ENCODE measurements at regions not wholly inside any gene's neighbourhood (a gene's known extent, or its start where the extent isn't known, plus 50 kb on each side); places are given as distances from the start of the nearest gene placed in this dataset.

DNA sequence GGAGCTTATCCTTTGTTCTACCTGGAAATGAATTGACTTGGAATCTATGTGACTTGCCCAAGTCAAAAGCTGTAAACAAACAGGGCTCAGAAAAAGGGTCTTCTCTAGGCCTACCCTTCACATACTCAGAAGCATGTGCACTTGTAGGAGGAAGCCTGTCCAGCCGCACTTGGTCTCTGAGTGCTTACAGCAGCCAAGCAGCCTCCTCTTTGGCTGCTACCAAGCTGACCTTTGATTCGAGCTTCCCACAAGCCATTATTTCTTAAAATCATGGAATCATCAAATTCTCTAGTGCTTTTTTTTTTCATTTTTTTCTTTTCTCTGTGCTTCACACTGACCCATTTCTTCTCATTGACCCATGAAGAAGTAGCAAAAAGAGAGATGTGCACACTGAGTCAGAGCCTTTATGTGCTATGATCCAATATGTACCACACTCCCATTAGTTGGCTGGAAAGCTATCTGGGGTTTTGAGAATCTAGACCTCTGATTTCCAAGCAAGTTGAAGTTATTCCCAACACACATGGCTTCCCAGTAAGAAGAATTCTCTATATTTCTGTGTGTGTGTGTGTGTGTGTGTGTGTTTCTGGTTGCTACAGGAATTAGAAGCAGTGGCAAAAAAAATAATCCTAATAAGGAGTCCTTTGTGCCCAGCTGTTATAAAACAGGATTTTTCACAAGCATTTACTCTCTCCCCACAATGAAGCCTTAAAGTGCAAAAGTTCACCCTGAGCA, 550.3 kb upstream of the TNP1 start:
- Histone ChIP-seq H4K91ac (ENCODE audit: low read depth, low read length, poor library complexity) (no peak overlapping the region), H3K9me3 (replicated peaks in 1 of 2; ENCODE audit: control insufficient read depth in 2 of 2, insufficient read depth in 1 of 2, low read depth in 1 of 2, low read length in 2 of 2) (peaks cover 0 to 2% of the 10 kb centered on the region in 2 donors), H3K18ac (ENCODE audit: low read length) (no peak overlapping the region), H2BK5ac (ENCODE audit: low read length) (no peak overlapping the region), H2BK12ac (ENCODE audit: low read length) (no peak overlapping the region), H4K8ac (ENCODE audit: low read depth, low read length) (no peak overlapping the region), H2AK5ac (ENCODE audit: low read depth, low read length) (no peak overlapping the region), H2BK120ac (ENCODE audit: low read depth, low read length) (no peak overlapping the region), H2BK15ac (ENCODE audit: low read length) (no peak overlapping the region), H3K4me2 (ENCODE audit: insufficient read depth, low read length, poor library complexity, severe bottlenecking) (no peak overlapping the region), H3K36me3 (replicated peaks in 1 of 2; ENCODE audit: control insufficient read depth in 2 of 2, insufficient read depth in 2 of 2, low read length in 2 of 2) (no peaks in the 10 kb centered on the region), H3K9ac (ENCODE audit: low read depth, low read length, poor library complexity) (no peak overlapping the region), H3K4me1 (ENCODE audit: control insufficient read depth in 2 of 2, insufficient read depth in 1 of 2, low read depth in 1 of 2, low read length in 2 of 2) (no peaks in the 10 kb centered on the region), H3K79me1 (ENCODE audit: low read depth, low read length) (no peaks in the 10 kb centered on the region), H3K27ac (replicated peaks; ENCODE audit: low read length) (no peak overlapping the region), H3K23ac (ENCODE audit: low read depth, low read length, poor library complexity) (no peak overlapping the region), H3K4ac (ENCODE audit: low read length) (no peak overlapping the region), H2AFZ (ENCODE audit: low read length) (peak overlapping the region; percentile 43), H3K4me3 (ENCODE audit: low read length in 2 of 2) (no peak overlapping the region), H3K14ac (ENCODE audit: low read length) (no peak overlapping the region), H3K27me3 (ENCODE audit: control insufficient read depth in 3 of 3, insufficient read depth in 3 of 3, low read depth in 1 of 3, low read length in 3 of 3) (no peaks in the 10 kb centered on the region)
- no peak for DNase-seq (ENCODE audit: low spot score)
- no CpG with 5 or more reads among the region's 2 CpGs for WGBS, 2 donors (ENCODE audit: extremely low coverage in 2 of 2, insufficient read length in 2 of 2, insufficient replicate concordance in 1 of 2)

DNA sequence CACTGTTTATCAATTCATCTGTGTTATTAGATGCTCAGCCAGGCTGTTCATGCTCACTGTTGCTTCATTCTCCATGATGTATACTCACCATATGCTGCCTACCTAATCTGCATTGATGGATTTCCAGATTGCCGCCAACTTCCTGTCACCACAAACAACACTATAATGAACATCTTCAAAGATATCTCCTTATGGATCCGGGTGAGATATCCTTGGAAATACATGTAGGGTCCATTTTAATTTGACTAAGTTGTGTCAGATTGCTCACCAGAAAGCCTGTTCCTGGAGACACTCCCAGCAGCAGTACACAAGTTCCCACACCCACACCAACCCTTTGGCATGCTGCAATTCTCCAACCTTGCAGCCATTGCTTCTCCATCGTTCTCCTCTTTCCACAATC, 547.5 kb upstream of the TNP1 start:
- Histone ChIP-seq H2BK120ac (ENCODE audit: low read depth, low read length) (no peak overlapping the region), H4K91ac (ENCODE audit: low read depth, low read length, poor library complexity) (no peak overlapping the region), H3K4me1 (ENCODE audit: control insufficient read depth in 2 of 2, insufficient read depth in 1 of 2, low read depth in 1 of 2, low read length in 2 of 2) (peaks cover 0 to 3% of the 10 kb centered on the region in 2 donors), H3K4me2 (ENCODE audit: insufficient read depth, low read length, poor library complexity, severe bottlenecking) (no peak overlapping the region), H3K79me1 (ENCODE audit: low read depth, low read length) (no peaks in the 10 kb centered on the region), H2BK15ac (ENCODE audit: low read length) (no peak overlapping the region), H2BK5ac (ENCODE audit: low read length) (no peak overlapping the region), H3K36me3 (replicated peaks in 1 of 2; ENCODE audit: control insufficient read depth in 2 of 2, insufficient read depth in 2 of 2, low read length in 2 of 2) (no peaks in the 10 kb centered on the region), H3K4ac (ENCODE audit: low read length) (no peak overlapping the region), H3K4me3 (ENCODE audit: low read length in 2 of 2) (no peak overlapping the region), H3K23ac (ENCODE audit: low read depth, low read length, poor library complexity) (no peak overlapping the region), H2BK12ac (ENCODE audit: low read length) (no peak overlapping the region), H3K9ac (ENCODE audit: low read depth, low read length, poor library complexity) (no peak overlapping the region), H4K8ac (ENCODE audit: low read depth, low read length) (no peak overlapping the region), H3K27me3 (ENCODE audit: control insufficient read depth in 3 of 3, insufficient read depth in 3 of 3, low read depth in 1 of 3, low read length in 3 of 3) (no peaks in the 10 kb centered on the region), H3K18ac (ENCODE audit: low read length) (no peak overlapping the region), H3K27ac (replicated peaks; ENCODE audit: low read length) (no peak overlapping the region), H2AK5ac (ENCODE audit: low read depth, low read length) (no peak overlapping the region), H3K14ac (ENCODE audit: low read length) (no peak overlapping the region), H2AFZ (ENCODE audit: low read length) (no peak overlapping the region), H3K9me3 (replicated peaks in 1 of 2; ENCODE audit: control insufficient read depth in 2 of 2, insufficient read depth in 1 of 2, low read depth in 1 of 2, low read length in 2 of 2) (peaks cover 0 to 2% of the 10 kb centered on the region in 2 donors)
- DNase-seq (ENCODE audit: low spot score), result no peak
- no CpG with 5 or more reads among the region's 3 CpGs for WGBS, 2 donors (ENCODE audit: extremely low coverage in 2 of 2, insufficient read length in 2 of 2, insufficient replicate concordance in 1 of 2)

DNA sequence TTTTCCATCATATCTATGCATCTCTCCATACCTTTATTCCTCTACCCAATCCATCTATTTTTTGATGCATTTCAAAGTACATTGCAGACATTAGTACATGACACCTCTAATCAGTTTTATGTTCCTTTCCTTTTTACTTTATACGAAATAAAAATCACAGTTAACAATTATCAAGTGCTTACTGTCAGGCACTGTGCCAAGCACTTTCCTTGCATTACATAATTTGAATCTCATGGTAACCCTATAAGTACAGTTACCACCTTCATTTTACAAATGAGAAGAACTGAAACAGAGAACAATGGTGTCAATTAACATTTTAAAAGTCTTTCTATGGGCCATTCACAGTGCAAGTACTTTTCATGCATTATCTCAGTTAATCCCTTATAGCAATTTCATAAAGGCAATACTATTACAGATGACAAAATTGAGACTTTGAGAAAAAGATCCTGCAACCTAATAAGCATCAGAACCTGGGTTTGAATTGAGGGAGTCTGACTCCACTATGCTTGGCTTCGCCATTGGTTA, 544.4 kb upstream of the TNP1 start:
- DNase-seq (ENCODE audit: low spot score), result no peak
- H3K36me3 ChIP-seq (replicated peaks in 1 of 2; ENCODE audit: control insufficient read depth in 2 of 2, insufficient read depth in 2 of 2, low read length in 2 of 2), result no peaks in the 10 kb centered on the region
- no peak overlapping the region for H4K8ac ChIP-seq (ENCODE audit: low read depth, low read length)
- H3K23ac ChIP-seq (ENCODE audit: low read depth, low read length, poor library complexity), result no peak overlapping the region
- no peak overlapping the region for H3K9ac ChIP-seq (ENCODE audit: low read depth, low read length, poor library complexity)
- H3K4me1 ChIP-seq (ENCODE audit: control insufficient read depth in 2 of 2, insufficient read depth in 1 of 2, low read depth in 1 of 2, low read length in 2 of 2), result peaks cover 0 to 3% of the 10 kb centered on the region in 2 donors
- H2BK120ac ChIP-seq (ENCODE audit: low read depth, low read length), result no peak overlapping the region
- no peak overlapping the region for H3K4me2 ChIP-seq (ENCODE audit: insufficient read depth, low read length, poor library complexity, severe bottlenecking)
- peaks cover 0 to 2% of the 10 kb centered on the region in 2 donors for H3K9me3 ChIP-seq (replicated peaks in 1 of 2; ENCODE audit: control insufficient read depth in 2 of 2, insufficient read depth in 1 of 2, low read depth in 1 of 2, low read length in 2 of 2)
- no peak overlapping the region for H2AK5ac ChIP-seq (ENCODE audit: low read depth, low read length)
- no peak overlapping the region for H2BK15ac ChIP-seq (ENCODE audit: low read length)
- H3K4ac ChIP-seq (ENCODE audit: low read length), result no peak overlapping the region
- H4K91ac ChIP-seq (ENCODE audit: low read depth, low read length, poor library complexity), result no peak overlapping the region
- no CpG with 5 or more reads among the region's 2 CpGs for WGBS, 2 donors (ENCODE audit: extremely low coverage in 2 of 2, insufficient read length in 2 of 2, insufficient replicate concordance in 1 of 2)
- H2BK12ac ChIP-seq (ENCODE audit: low read length), result no peak overlapping the region
- no peak overlapping the region for H3K14ac ChIP-seq (ENCODE audit: low read length)
- no peaks in the 10 kb centered on the region for H3K79me1 ChIP-seq (ENCODE audit: low read depth, low read length)
- H3K18ac ChIP-seq (ENCODE audit: low read length), result no peak overlapping the region
- no peak overlapping the region for H3K27ac ChIP-seq (replicated peaks; ENCODE audit: low read length)
- H2BK5ac ChIP-seq (ENCODE audit: low read length), result no peak overlapping the region
- no peak overlapping the region for H3K4me3 ChIP-seq (ENCODE audit: low read length in 2 of 2)
- H2AFZ ChIP-seq (ENCODE audit: low read length), result no peak overlapping the region
- no peaks in the 10 kb centered on the region for H3K27me3 ChIP-seq (ENCODE audit: control insufficient read depth in 3 of 3, insufficient read depth in 3 of 3, low read depth in 1 of 3, low read length in 3 of 3)

DNA sequence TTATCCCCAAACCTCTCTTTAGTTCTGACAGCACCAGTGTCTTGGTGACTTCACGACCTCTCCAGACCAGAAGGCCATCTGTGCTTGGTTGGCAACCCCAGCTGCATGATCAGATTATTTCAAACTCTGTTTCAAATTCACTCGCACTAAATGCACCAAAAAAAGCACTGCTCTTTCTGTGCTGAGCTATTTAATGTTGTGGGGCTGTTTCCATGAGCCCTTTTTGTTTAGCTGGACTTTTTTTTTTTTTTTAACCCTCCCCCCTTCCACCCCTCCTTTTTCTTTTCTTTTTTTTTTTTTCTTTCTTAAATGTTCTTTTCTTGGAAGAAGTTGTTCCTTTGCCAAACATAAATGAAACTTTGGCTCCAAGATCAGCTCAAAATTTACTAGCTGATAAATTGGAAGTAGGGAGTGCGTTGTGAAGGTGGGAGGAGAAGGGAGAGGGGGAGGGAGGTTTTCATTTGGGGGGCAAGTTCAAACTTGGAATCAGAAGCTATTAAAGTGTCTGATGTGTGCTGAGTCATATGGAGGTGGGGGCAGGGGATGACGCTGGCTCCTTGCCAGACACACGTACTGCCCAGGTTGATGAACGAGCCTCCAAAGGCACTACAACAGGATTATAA, 543.0 kb upstream of the TNP1 start:
- H3K27ac ChIP-seq (replicated peaks; ENCODE audit: low read length), result no peak overlapping the region

More for the DNA sequence above, 543.0 kb upstream of the TNP1 start:
- no peak overlapping the region for H3K23ac ChIP-seq (ENCODE audit: low read depth, low read length, poor library complexity)
- H3K4ac ChIP-seq (ENCODE audit: low read length), result no peak overlapping the region
- H3K4me3 ChIP-seq (ENCODE audit: low read length in 2 of 2), result no peak overlapping the region
- no CpG with 5 or more reads among the region's 6 CpGs for WGBS, 2 donors (ENCODE audit: extremely low coverage in 2 of 2, insufficient read length in 2 of 2, insufficient replicate concordance in 1 of 2)
- H2BK12ac ChIP-seq (ENCODE audit: low read length), result no peak overlapping the region
- H2BK5ac ChIP-seq (ENCODE audit: low read length), result no peak overlapping the region
- no peaks in the 10 kb centered on the region for H3K36me3 ChIP-seq (replicated peaks in 1 of 2; ENCODE audit: control insufficient read depth in 2 of 2, insufficient read depth in 2 of 2, low read length in 2 of 2)
- H4K91ac ChIP-seq (ENCODE audit: low read depth, low read length, poor library complexity), result no peak overlapping the region
- no peak overlapping the region for H3K18ac ChIP-seq (ENCODE audit: low read length)
- no peak for DNase-seq (ENCODE audit: low spot score)
- H2AK5ac ChIP-seq (ENCODE audit: low read depth, low read length), result no peak overlapping the region
- peak overlapping the region; percentile 41 for H2AFZ ChIP-seq (ENCODE audit: low read length)
- no peak overlapping the region for H2BK120ac ChIP-seq (ENCODE audit: low read depth, low read length)
- H3K9me3 ChIP-seq (replicated peaks in 1 of 2; ENCODE audit: control insufficient read depth in 2 of 2, insufficient read depth in 1 of 2, low read depth in 1 of 2, low read length in 2 of 2), result peaks cover 0 to 2% of the 10 kb centered on the region in 2 donors
- no peak overlapping the region for H3K4me2 ChIP-seq (ENCODE audit: insufficient read depth, low read length, poor library complexity, severe bottlenecking)
- H3K79me1 ChIP-seq (ENCODE audit: low read depth, low read length), result no peaks in the 10 kb centered on the region
- no peak overlapping the region for H3K14ac ChIP-seq (ENCODE audit: low read length)
- H2BK15ac ChIP-seq (ENCODE audit: low read length), result no peak overlapping the region
- H3K9ac ChIP-seq (ENCODE audit: low read depth, low read length, poor library complexity), result no peak overlapping the region
- H3K4me1 ChIP-seq (ENCODE audit: control insufficient read depth in 2 of 2, insufficient read depth in 1 of 2, low read depth in 1 of 2, low read length in 2 of 2), result peaks cover 0 to 3% of the 10 kb centered on the region in 2 donors
- no peaks in the 10 kb centered on the region for H3K27me3 ChIP-seq (ENCODE audit: control insufficient read depth in 3 of 3, insufficient read depth in 3 of 3, low read depth in 1 of 3, low read length in 3 of 3)
- H4K8ac ChIP-seq (ENCODE audit: low read depth, low read length), result no peak overlapping the region

Measured in neuronal stem cell (in vitro differentiated cells).